ENCODE measurements at regions not wholly inside any gene's neighbourhood (a gene's known extent, or its start where the extent isn't known, plus 50 kb on each side); places are given as distances from the start of the nearest gene placed in this dataset.

- TF ChIP-seq, protein P1, sequence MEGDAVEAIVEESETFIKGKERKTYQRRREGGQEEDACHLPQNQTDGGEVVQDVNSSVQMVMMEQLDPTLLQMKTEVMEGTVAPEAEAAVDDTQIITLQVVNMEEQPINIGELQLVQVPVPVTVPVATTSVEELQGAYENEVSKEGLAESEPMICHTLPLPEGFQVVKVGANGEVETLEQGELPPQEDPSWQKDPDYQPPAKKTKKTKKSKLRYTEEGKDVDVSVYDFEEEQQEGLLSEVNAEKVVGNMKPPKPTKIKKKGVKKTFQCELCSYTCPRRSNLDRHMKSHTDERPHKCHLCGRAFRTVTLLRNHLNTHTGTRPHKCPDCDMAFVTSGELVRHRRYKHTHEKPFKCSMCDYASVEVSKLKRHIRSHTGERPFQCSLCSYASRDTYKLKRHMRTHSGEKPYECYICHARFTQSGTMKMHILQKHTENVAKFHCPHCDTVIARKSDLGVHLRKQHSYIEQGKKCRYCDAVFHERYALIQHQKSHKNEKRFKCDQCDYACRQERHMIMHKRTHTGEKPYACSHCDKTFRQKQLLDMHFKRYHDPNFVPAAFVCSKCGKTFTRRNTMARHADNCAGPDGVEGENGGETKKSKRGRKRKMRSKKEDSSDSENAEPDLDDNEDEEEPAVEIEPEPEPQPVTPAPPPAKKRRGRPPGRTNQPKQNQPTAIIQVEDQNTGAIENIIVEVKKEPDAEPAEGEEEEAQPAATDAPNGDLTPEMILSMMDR (IDR thresholded peaks at IDR 0.05): no peak
- TF ChIP-seq TCF7L2 (IDR thresholded peaks at IDR 0.05; ENCODE audit: low read depth, low read length): no peak
- TF ChIP-seq REST (IDR thresholded peaks at IDR 0.05; ENCODE audit: insufficient read depth in 1 of 2, low read depth in 2 of 2, low read length in 1 of 2): no peak
- TF ChIP-seq POLR2AphosphoS5 (IDR thresholded peaks at IDR 0.05; ENCODE audit: low read depth, low read length): no peak
Measured at GRCh38 chr4:84239278-84239845, 259.7 kb downstream of the NKX6-1 start.
